Neural progenitor cell (in vitro differentiated cells): ENCODE measurements at regions not wholly inside any gene's neighbourhood (a gene's known extent, or its start where the extent isn't known, plus 50 kb on each side); places are given as distances from the start of the nearest gene placed in this dataset.

ENCODE experiments used
- DNase-seq: peaks from one replicate; pipeline ENCODE4 v3.0.0-alpha.2; 2016; ENCODE audit warnings: low spot score
- H2AFZ ChIP-seq: fragments of 200-600 bp; sonication (generic); replicated peaks from 2 replicates; pipeline ENCODE4 v1.6.1; 2016; ENCODE audit warnings: antibody characterized with exemption
- H3F3A ChIP-seq: fragments of 200-600 bp; sonication (generic); 2 replicates; pipeline ENCODE4 v1.6.1; 2016; ENCODE audit warnings: antibody characterized with exemption, low read depth
- H3K27ac ChIP-seq: fragments of 200-600 bp; sonication (generic); 2 replicates; pipeline ENCODE4 v1.5.1; 2016; ENCODE audit warnings: mild to moderate bottlenecking
- H3K27me3 ChIP-seq: fragments of 200-600 bp; sonication (generic); 2 replicates; pipeline ENCODE4 v1.6.1; 2016; ENCODE audit warnings: mild to moderate bottlenecking, moderate library complexity
- H3K36me3 ChIP-seq: fragments of 200-600 bp; sonication (generic); 2 replicates; pipeline ENCODE4 v1.5.1; 2016
- H3K4me1 ChIP-seq: fragments of 200-600 bp; sonication (generic); 2 replicates; pipeline ENCODE4 v1.6.1; 2016; ENCODE audit warnings: mixed run types
- H3K4me2 ChIP-seq: fragments of 200-600 bp; sonication (generic); 2 replicates; pipeline ENCODE4 v1.6.1; 2016
- H3K4me3 ChIP-seq: fragments of 200-600 bp; sonication (generic); 2 replicates; pipeline ENCODE4 v1.5.1; 2016
- H3K79me2 ChIP-seq: fragments of 200-600 bp; sonication (generic); 2 replicates; pipeline ENCODE4 v1.6.1; 2016; ENCODE audit warnings: low read depth
- H3K9ac ChIP-seq: fragments of 200-600 bp; sonication (generic); 2 replicates; pipeline ENCODE4 v1.6.1; 2016
- H3K9me3 ChIP-seq: fragments of 200-600 bp; sonication (generic); 2 replicates; pipeline ENCODE4 v1.5.1; 2016; ENCODE audit warnings: low read depth
- H4K20me1 ChIP-seq: fragments of 200-600 bp; sonication (generic); 2 replicates; pipeline ENCODE4 v1.6.1; 2016; ENCODE audit warnings: low read depth
- H3K27ac Mint-ChIP-seq: 3 replicates; pipeline ENCODE4 v1.8.0; 2021; ENCODE audit warnings: mixed read lengths
- H3K27me3 Mint-ChIP-seq: 2 replicates; pipeline ENCODE4 v1.8.0; 2022; ENCODE audit warnings: low read depth, mild to moderate bottlenecking, inconsistent platforms, moderate library complexity, mixed read lengths; ENCODE audit not compliant: insufficient read depth
- H3K36me3 Mint-ChIP-seq: 3 replicates; pipeline ENCODE4 v1.8.0; 2021; ENCODE audit warnings: mixed read lengths
- H3K4me1 Mint-ChIP-seq: 3 replicates; pipeline ENCODE4 v1.8.0; 2021; ENCODE audit warnings: mixed read lengths
- H3K4me3 Mint-ChIP-seq: 3 replicates; pipeline ENCODE4 v1.8.0; 2021; ENCODE audit warnings: mild to moderate bottlenecking, moderate library complexity, mixed read lengths
- H3K9me3 Mint-ChIP-seq: 3 replicates; pipeline ENCODE4 v1.8.0; 2020; ENCODE audit warnings: mixed read lengths
- EZH2 ChIP-seq: fragments of 200-600 bp; sonication (generic); IDR thresholded peaks from 2 replicates; pipeline ENCODE4 v1.6.1; 2017; ENCODE audit warnings: antibody characterized with exemption, mild to moderate bottlenecking, moderate library complexity
- EZH2phosphoT487 ChIP-seq: fragments of 200-600 bp; sonication (generic); IDR thresholded peaks from 2 replicates; pipeline ENCODE4 v1.6.1; 2017; ENCODE audit warnings: antibody characterized with exemption
- TF ChIP-seq, protein P1 (sequence below): fragments of 200-600 bp; sonication (generic); IDR thresholded peaks from 2 replicates; pipeline ENCODE4 v1.5.1; 2017; ENCODE audit warnings: antibody characterized with exemption, mild to moderate bottlenecking

DNA sequence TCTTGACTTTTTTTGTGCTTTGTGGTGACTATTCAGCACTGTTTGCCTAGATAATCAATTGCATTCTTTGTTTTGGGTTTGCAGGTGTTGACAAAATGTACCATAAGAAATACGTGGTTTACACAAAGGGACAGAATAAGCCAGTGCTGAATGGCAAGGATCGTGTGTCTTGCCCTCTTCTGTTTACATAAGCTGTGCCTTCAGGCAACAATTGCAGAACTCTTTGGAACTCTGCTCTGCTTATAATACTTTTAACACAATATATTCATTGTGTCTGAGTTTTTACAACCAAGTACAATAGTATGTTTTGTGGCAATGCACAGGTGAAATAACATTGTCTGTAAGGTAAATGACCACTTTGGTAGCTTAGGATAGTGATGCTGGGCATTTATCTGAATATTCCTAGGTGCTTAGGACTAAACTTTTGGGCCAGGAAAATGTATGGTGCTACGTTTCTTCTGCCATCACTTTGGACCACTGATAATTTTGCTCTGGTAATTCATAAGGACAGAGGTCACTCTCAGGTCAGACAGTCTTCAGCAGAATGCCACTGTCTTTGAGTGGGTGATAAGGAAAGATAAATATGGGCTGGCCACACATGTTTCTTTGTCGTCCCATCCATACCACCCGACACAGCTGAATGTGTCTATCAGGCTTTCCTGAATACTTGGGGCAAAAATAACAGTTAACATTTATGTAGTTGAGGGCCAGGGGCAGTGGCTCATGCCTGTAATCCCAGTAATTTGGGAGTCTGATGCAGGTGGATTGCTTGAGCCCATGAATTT is 344.6 kb upstream of the IMPG1 start:
- H3K4me3 ChIP-seq = no peak overlapping the region
- TF ChIP-seq, protein P1, sequence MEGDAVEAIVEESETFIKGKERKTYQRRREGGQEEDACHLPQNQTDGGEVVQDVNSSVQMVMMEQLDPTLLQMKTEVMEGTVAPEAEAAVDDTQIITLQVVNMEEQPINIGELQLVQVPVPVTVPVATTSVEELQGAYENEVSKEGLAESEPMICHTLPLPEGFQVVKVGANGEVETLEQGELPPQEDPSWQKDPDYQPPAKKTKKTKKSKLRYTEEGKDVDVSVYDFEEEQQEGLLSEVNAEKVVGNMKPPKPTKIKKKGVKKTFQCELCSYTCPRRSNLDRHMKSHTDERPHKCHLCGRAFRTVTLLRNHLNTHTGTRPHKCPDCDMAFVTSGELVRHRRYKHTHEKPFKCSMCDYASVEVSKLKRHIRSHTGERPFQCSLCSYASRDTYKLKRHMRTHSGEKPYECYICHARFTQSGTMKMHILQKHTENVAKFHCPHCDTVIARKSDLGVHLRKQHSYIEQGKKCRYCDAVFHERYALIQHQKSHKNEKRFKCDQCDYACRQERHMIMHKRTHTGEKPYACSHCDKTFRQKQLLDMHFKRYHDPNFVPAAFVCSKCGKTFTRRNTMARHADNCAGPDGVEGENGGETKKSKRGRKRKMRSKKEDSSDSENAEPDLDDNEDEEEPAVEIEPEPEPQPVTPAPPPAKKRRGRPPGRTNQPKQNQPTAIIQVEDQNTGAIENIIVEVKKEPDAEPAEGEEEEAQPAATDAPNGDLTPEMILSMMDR = no peak
- TF ChIP-seq EZH2 = no peak
- no peak for TF ChIP-seq EZH2phosphoT487
- Mint-ChIP-seq H3K4me3 (no peak overlapping the region), H3K27ac (no peak overlapping the region), H3K9me3 (no peaks in the 10 kb centered on the region), H3K4me1 (no peaks in the 10 kb centered on the region), H3K36me3 (no peaks in the 10 kb centered on the region), H3K27me3 (no peaks in the 10 kb centered on the region)
- no peaks in the 10 kb centered on the region for H4K20me1 ChIP-seq
- H3K27ac ChIP-seq = no peak overlapping the region
- no peaks in the 10 kb centered on the region for H3K9me3 ChIP-seq
- no peaks in the 10 kb centered on the region for H3K4me1 ChIP-seq
- no peaks in the 10 kb centered on the region for H3K36me3 ChIP-seq
- no peaks in the 10 kb centered on the region for H3K79me2 ChIP-seq
- no peaks in the 10 kb centered on the region for H3K27me3 ChIP-seq
- no peak overlapping the region for H3K9ac ChIP-seq
- no peak overlapping the region for H3K4me2 ChIP-seq
- H3F3A ChIP-seq = no peaks in the 10 kb centered on the region
- no peak overlapping the region for H2AFZ ChIP-seq
- no peak for DNase-seq

- H3K9ac ChIP-seq = no peak overlapping the region
- DNase-seq = no peak
- no peaks in the 10 kb centered on the region for H3K4me1 ChIP-seq
- TF ChIP-seq, protein P1 = no peak
- TF ChIP-seq EZH2phosphoT487 (no peak), EZH2 (no peak)
- H3K4me2 ChIP-seq = no peak overlapping the region
- Mint-ChIP-seq H3K4me1 (peaks cover 8% of the 10 kb centered on the region), H3K36me3 (no peaks in the 10 kb centered on the region), H3K9me3 (peaks cover 3% of the 10 kb centered on the region), H3K4me3 (no peak overlapping the region), H3K27ac (no peak overlapping the region), H3K27me3 (no peaks in the 10 kb centered on the region)
- H4K20me1 ChIP-seq = no peaks in the 10 kb centered on the region
- no peaks in the 10 kb centered on the region for H3K9me3 ChIP-seq
- no peak overlapping the region for H2AFZ ChIP-seq
- no peaks in the 10 kb centered on the region for H3F3A ChIP-seq
- no peak overlapping the region for H3K4me3 ChIP-seq
- peaks cover 3% of the 10 kb centered on the region for H3K36me3 ChIP-seq
- H3K79me2 ChIP-seq = no peaks in the 10 kb centered on the region
- no peaks in the 10 kb centered on the region for H3K27me3 ChIP-seq
- no peak overlapping the region for H3K27ac ChIP-seq
Observed at GRCh38 chr6:76403064-76403463, 330.6 kb upstream of the IMPG1 start.

DNA sequence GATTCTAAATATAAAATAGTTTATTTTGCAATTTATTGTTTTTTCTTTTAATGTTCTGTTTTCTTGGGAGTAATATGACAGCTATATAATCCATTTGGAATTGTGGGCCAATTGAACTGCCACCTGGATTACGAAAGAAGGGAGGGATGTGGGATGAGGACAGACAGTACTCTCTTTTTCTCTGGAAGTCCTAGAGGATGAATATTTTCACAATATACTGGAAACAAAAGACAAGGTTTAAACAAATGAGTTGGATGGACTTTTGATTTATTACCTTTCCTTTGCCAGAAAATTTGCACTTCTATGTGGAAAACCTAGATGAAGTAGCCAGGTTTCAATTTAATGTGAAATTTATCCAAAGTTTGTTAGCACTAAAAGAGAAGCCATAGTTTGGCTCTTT is 325.5 kb upstream of the IMPG1 start:
- Histone ChIP-seq H3K27me3 (no peaks in the 10 kb centered on the region), H3K4me2 (no peak overlapping the region), H3K27ac (no peak overlapping the region), H3F3A (no peaks in the 10 kb centered on the region), H3K4me1 (no peaks in the 10 kb centered on the region), H3K9ac (no peak overlapping the region), H3K9me3 (no peaks in the 10 kb centered on the region), H4K20me1 (no peaks in the 10 kb centered on the region), H3K4me3 (no peak overlapping the region), H3K79me2 (no peaks in the 10 kb centered on the region), H3K36me3 (no peaks in the 10 kb centered on the region), H2AFZ (no peak overlapping the region)
- no peak overlapping the region for H3K4me3 Mint-ChIP-seq
- no peak for TF ChIP-seq EZH2
- TF ChIP-seq, protein P1 = no peak
- no peak for TF ChIP-seq EZH2phosphoT487
- H3K27me3 Mint-ChIP-seq = no peaks in the 10 kb centered on the region
- H3K36me3 Mint-ChIP-seq = no peaks in the 10 kb centered on the region
- no peaks in the 10 kb centered on the region for H3K9me3 Mint-ChIP-seq
- peaks cover 5% of the 10 kb centered on the region for H3K4me1 Mint-ChIP-seq
- no peak overlapping the region for H3K27ac Mint-ChIP-seq
- DNase-seq = no peak
